A549 (cell line): ENCODE measurements at regions not wholly inside any gene's neighbourhood (a gene's known extent, or its start where the extent isn't known, plus 50 kb on each side); places are given as distances from the start of the nearest gene placed in this dataset.

Source experiments
- ATAC-seq, 2 experiments: fragments of 200-7000 bp in 1 of 2; fragments of >200 bp in 1 of 2; cut with Nextera tagmentation in 1 of 2; cut with Tn5 transposase in 1 of 2; 3 replicates each; pipeline versions ENCODE4 v1.8.0 to v1.9.1; 2018 to 2020; ENCODE audit warnings: mild to moderate bottlenecking in 1 of 2, moderate library complexity in 1 of 2
- CTCF ChIA-PET: fragments of 300-600 bp; sonication (Branson Sonifier 250); formaldehyde crosslinking; extraction: SDS; loops from one replicate; lab custom pipeline; 2021; ENCODE audit warnings: antibody characterized with exemption, inconsistent platforms; lab: Yijun Ruan, JAX
- POLR2A ChIA-PET: fragments of 350-600 bp; formaldehyde crosslinking; extraction: SDS; loops from one replicate; lab custom pipeline; 2021; ENCODE audit warnings: antibody characterized with exemption, inconsistent platforms; lab: Yijun Ruan, JAX
- DNase-seq, 2 experiments: peaks; one replicate each; pipeline versions ENCODE4 v3.0.0 to v3.0.0-alpha.2; 2011 to 2016; ENCODE audit warnings: low read depth in 1 of 2, low spot score in 1 of 2
- FAIRE-seq: peaks from 2 replicates; lab custom pipeline; 2011; peaks lifted over from hg19 to GRCh38; lab: Jason Lieb, UNC
- H3K27ac ChIP-seq, 2 experiments: fragments of >200 bp; sonication (Bioruptor Twin); formaldehyde crosslinking; 3 replicates each; pipeline ENCODE4 v1.5.1; 2016 to 2017
- H3K4me1 ChIP-seq: fragments of >200 bp; sonication (Bioruptor Twin); formaldehyde crosslinking; 3 replicates; pipeline ENCODE4 v1.6.1; 2016
- H3K4me2 ChIP-seq: fragments of >200 bp; sonication (Bioruptor Twin); formaldehyde crosslinking; 3 replicates; pipeline ENCODE4 v1.6.1; 2016
- H3K4me3 ChIP-seq: fragments of >200 bp; sonication (Bioruptor Twin); formaldehyde crosslinking; 3 replicates; pipeline ENCODE4 v1.5.1; 2016
- H3K9me3 ChIP-seq: fragments of >200 bp; sonication (Bioruptor Twin); formaldehyde crosslinking; 3 replicates; pipeline ENCODE4 v1.6.1; 2016
- ESRRA ChIP-seq: fragments of 150-350 bp; IDR thresholded peaks from 2 replicates; pipeline ENCODE4 v1.6.1; 2014; ENCODE audit warnings: mild to moderate bottlenecking, low read length, borderline replicate concordance
- FOSB ChIP-seq: fragments of 250-450 bp; sonication (Bioruptor Pico); IDR thresholded peaks from 2 replicates; pipeline ENCODE4 v1.5.0; 2020; ENCODE audit warnings: mild to moderate bottlenecking, moderate library complexity
- FOSL2 ChIP-seq, 2 experiments: fragments of 450-650 bp in 1 of 2; fragments of >200 bp in 1 of 2; sonication (Bioruptor Twin) in 1 of 2; formaldehyde crosslinking; IDR thresholded peaks; 2 replicates each; pipeline versions ENCODE4 v1.5.0 to v1.6.1; 2016 to 2020; ENCODE audit warnings: mild to moderate bottlenecking in 1 of 2, moderate library complexity in 1 of 2
- HEYL ChIP-seq: fragments of 250-450 bp; sonication (Bioruptor Pico); IDR thresholded peaks from 2 replicates; pipeline ENCODE4 v1.8.0; 2021; ENCODE audit warnings: mild to moderate bottlenecking, moderate library complexity
- HOXA7 ChIP-seq: fragments of 250-450 bp; sonication (Bioruptor Pico); IDR thresholded peaks from 2 replicates; pipeline ENCODE4 v1.5.0; 2020; ENCODE audit warnings: mild to moderate bottlenecking, moderate library complexity
- HOXB5 ChIP-seq: fragments of 250-450 bp; sonication (Bioruptor Pico); IDR thresholded peaks from 2 replicates; pipeline ENCODE4 v1.5.0; 2020; ENCODE audit warnings: mild to moderate bottlenecking, moderate library complexity
- JUNB ChIP-seq: fragments of >200 bp; sonication (Bioruptor Twin); formaldehyde crosslinking; IDR thresholded peaks from 2 replicates; pipeline ENCODE4 v1.6.1; 2016
- KDM1A ChIP-seq: fragments of 200-600 bp; sonication (generic); IDR thresholded peaks from 2 replicates; pipeline ENCODE4 v1.6.1; 2016; ENCODE audit warnings: low read depth, mild to moderate bottlenecking
- KDM5A ChIP-seq: fragments of 200-600 bp; sonication (generic); IDR thresholded peaks from 2 replicates; pipeline ENCODE4 v1.6.1; 2016; ENCODE audit warnings: antibody characterized with exemption, mild to moderate bottlenecking
- MAFK ChIP-seq: fragments of 450-650 bp; IDR thresholded peaks from 2 replicates; pipeline ENCODE4 v1.6.1; 2014; ENCODE audit not compliant: partially characterized antibody
- PHF8 ChIP-seq: fragments of 200-600 bp; sonication (generic); IDR thresholded peaks from 2 replicates; pipeline ENCODE4 v1.6.1; 2016; ENCODE audit warnings: low read depth, mild to moderate bottlenecking, antibody characterized with exemption, moderate library complexity, borderline replicate concordance
- POLR2A ChIP-seq: IDR thresholded peaks from 2 replicates; pipeline ENCODE4 v1.6.1; 2012; ENCODE audit warnings: mild to moderate bottlenecking, low read length
- POLR2AphosphoS2 ChIP-seq: conservative IDR thresholded peaks from 2 replicates; pipeline ENCODE4 v1.6.1; 2012; ENCODE audit warnings: low read length, improper control_type of control experiment, inconsistent platforms
- RFX5 ChIP-seq: fragments of 450-650 bp; IDR thresholded peaks from 2 replicates; pipeline ENCODE4 v1.7.1; 2014; ENCODE audit warnings: antibody characterized with exemption, mild to moderate bottlenecking, moderate library complexity
- TFCP2L1 ChIP-seq: fragments of 250-450 bp; sonication (Bioruptor Pico); IDR thresholded peaks from 2 replicates; pipeline ENCODE4 v1.5.0; 2021; ENCODE audit warnings: mild to moderate bottlenecking
- TP53 ChIP-seq: fragments of 250-450 bp; sonication (Bioruptor Pico); IDR thresholded peaks from 2 replicates; pipeline ENCODE4 v1.5.0; 2021; ENCODE audit warnings: mild to moderate bottlenecking, moderate library complexity
- ZNF302 ChIP-seq: fragments of 250-450 bp; sonication (Bioruptor Pico); IDR thresholded peaks from 2 replicates; pipeline ENCODE4 v1.9.0; 2021; ENCODE audit warnings: inconsistent platforms, mild to moderate bottlenecking, moderate library complexity
- ZSCAN20 ChIP-seq: fragments of 250-450 bp; sonication (Bioruptor Pico); IDR thresholded peaks from 2 replicates; pipeline ENCODE4 v1.8.0; 2022; ENCODE audit warnings: mild to moderate bottlenecking, moderate library complexity
- WGBS: methylation state at CpG from one replicate; pipeline ENCODE4 v1.1.6; 2017; ENCODE audit errors: missing lambda C conversion rate; 5-methylcytosine and 5-hydroxymethylcytosine counted together
- TF ChIP-seq, protein P1 (sequence below): fragments of >200 bp; sonication (Bioruptor Twin); formaldehyde crosslinking; IDR thresholded peaks from 3 replicates; pipeline ENCODE4 v1.6.1; 2016
- TF ChIP-seq, protein P2 (sequence below): fragments of 200-600 bp; sonication (generic); IDR thresholded peaks from 2 replicates; pipeline ENCODE4 v1.6.1; 2016; ENCODE audit warnings: antibody characterized with exemption, mild to moderate bottlenecking, moderate library complexity

DNA sequence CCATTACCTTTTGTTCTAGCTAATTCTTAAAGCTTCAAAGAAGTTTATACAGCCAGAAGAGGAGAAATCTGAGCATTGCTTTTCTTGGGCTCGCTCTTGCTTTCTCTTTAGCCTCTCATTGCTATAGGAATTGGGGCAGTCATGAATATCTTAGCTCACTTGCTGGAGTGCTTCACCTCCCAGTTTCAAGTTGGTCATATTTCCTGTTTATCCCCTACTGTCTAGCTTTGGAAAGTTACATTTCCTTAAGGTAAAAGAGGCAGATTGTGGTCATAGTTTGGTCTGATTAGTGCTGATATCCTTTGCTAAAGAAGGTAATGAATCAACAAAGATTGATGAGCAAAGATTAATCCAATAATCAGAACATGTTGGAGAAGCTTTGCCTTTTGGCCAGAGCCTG is 77.7 kb upstream of the GLI3 start (continued):
- TF ChIP-seq KDM5A (no peak), ZNF302 (CRISPR knock-in tag) (no peak), HEYL (CRISPR knock-in tag) (no peak), POLR2AphosphoS2 (no peak)

DNA sequence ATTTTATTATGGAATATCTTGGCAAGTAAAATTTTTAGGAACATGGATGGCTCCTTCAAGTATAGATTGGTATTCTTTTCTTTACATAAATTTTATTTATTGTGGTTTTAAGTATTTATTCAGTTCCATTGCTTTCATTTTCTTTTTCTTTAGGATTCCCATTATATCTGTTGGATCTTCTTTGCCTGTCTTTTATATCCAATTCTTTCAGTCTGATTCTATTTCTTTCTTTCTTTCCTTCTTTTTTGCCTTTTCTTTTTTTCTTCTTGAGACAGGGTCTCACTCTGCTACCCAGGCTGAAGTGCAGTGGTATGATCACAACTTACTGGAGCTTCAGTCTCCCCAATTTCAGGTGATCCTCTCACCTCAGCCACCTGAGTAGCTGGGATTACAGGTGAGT is 74.2 kb upstream of the GLI3 start:
- no peak for FAIRE-seq
- ATAC-seq = no peak
- TF ChIP-seq ZNF302 (CRISPR knock-in tag) (no peak), TP53 (CRISPR knock-in tag) (no peak), KDM1A (no peak), TFCP2L1 (no peak), PHF8 (no peak)
- ChIA-PET POLR2A (no interaction called here), CTCF (interaction anchor here (0.6 kb wide), 1 partner anchor 174 kb away, joined by 3 read pairs; no protein-coding TSS in a partner anchor)
- DNase-seq = no peak
- no peaks in the 10 kb centered on the region; the same call in 2 of the 3 replicates for H3K9me3 ChIP-seq
- H3K4me2 ChIP-seq = no peak overlapping the region
- H3K4me3 ChIP-seq = no peak overlapping the region
- H3K27ac ChIP-seq = no peak overlapping the region
- H3K4me1 ChIP-seq = no peaks in the 10 kb centered on the region

DNA sequence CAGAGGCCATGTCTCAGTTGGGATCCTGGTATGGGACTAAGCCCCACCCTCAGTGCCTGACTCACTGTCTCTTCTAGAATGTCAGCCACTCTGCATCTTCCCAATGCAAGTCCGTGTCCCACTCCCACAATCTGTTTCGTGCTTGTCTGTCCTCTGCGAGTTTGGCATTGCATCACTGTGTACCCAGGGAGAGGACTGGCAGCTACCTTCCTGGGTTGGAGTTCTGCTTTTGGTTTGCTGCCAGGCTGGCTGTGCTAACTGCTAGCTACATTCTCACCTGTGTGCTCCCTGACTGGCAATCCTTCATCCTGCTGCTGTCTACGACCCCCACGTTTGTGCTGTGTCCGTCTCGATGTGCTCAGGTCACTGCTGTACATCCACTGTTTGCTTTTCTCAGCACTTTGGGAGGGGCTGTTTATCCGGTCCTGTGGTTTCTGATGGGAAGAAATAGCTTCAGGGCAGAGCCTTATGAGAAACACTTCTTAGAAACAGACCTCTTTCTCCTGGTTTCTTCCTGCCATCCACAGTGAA is 56.0 kb upstream of the GLI3 start:
- no peak for DNase-seq
- WGBS = 4% methylated on average over 8 of the region's 8 CpGs
- FAIRE-seq = no peak
- Histone ChIP-seq H3K4me2 (no peak overlapping the region), H3K9me3 (no peaks in the 10 kb centered on the region), H3K27ac (no peak overlapping the region), H3K4me1 (no peaks in the 10 kb centered on the region), H3K4me3 (no peak overlapping the region)
- CTCF ChIA-PET = no interaction called here
- ATAC-seq = no peak
- POLR2A ChIA-PET = no interaction called here
- no peak for TF ChIP-seq TFCP2L1
- TF ChIP-seq MAFK = no peak
- no peak for TF ChIP-seq RFX5
- no peak for TF ChIP-seq HOXA7 (CRISPR knock-in tag)

DNA sequence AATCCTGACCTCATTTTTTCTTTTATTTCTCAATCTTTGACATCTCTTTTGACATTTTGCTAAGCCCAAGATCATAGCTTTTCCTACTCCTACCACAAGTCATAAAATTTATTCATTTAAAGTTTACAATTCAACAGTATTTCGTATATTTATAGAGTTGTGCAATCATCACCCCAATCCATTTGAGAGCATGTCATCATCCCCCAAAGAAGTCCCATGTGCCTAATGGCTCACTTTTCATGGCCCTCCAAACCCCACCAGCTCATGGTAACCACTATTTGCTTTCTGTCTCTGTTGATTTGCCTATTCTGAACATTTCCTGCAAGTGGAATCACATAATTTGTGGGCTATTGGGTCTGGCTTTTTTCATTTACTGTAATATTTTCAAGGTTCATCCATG is 52.5 kb upstream of the GLI3 start:
- FAIRE-seq (no peak), DNase-seq (no peak)
- Histone ChIP-seq H3K9me3 (no peaks in the 10 kb centered on the region), H3K27ac (no peak overlapping the region), H3K4me2 (no peak overlapping the region), H3K4me1 (no peaks in the 10 kb centered on the region)
- WGBS = 0% methylated on average over 1 of the region's 1 CpG
- TF ChIP-seq JUNB = no peak
- TF ChIP-seq, protein P1, sequence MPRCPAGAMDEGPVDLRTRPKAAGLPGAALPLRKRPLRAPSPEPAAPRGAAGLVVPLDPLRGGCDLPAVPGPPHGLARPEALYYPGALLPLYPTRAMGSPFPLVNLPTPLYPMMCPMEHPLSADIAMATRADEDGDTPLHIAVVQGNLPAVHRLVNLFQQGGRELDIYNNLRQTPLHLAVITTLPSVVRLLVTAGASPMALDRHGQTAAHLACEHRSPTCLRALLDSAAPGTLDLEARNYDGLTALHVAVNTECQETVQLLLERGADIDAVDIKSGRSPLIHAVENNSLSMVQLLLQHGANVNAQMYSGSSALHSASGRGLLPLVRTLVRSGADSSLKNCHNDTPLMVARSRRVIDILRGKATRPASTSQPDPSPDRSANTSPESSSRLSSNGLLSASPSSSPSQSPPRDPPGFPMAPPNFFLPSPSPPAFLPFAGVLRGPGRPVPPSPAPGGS = no peak
- no peak for TF ChIP-seq POLR2A
- TF ChIP-seq ZSCAN20 (CRISPR knock-in tag) = no peak
- TF ChIP-seq ESRRA = no peak
- TF ChIP-seq TFCP2L1 = no peak
- TF ChIP-seq RFX5 = no peak
- TF ChIP-seq HOXB5 (CRISPR knock-in tag) = no peak
- TF ChIP-seq FOSB (CRISPR knock-in tag) = no peak
- no peak for TF ChIP-seq FOSL2 (IDR thresholded peaks at IDR 0.05)
- TF ChIP-seq FOSL2 (CRISPR knock-in tag; IDR thresholded peaks at IDR 0.05) = no peak
- TF ChIP-seq, protein P2, sequence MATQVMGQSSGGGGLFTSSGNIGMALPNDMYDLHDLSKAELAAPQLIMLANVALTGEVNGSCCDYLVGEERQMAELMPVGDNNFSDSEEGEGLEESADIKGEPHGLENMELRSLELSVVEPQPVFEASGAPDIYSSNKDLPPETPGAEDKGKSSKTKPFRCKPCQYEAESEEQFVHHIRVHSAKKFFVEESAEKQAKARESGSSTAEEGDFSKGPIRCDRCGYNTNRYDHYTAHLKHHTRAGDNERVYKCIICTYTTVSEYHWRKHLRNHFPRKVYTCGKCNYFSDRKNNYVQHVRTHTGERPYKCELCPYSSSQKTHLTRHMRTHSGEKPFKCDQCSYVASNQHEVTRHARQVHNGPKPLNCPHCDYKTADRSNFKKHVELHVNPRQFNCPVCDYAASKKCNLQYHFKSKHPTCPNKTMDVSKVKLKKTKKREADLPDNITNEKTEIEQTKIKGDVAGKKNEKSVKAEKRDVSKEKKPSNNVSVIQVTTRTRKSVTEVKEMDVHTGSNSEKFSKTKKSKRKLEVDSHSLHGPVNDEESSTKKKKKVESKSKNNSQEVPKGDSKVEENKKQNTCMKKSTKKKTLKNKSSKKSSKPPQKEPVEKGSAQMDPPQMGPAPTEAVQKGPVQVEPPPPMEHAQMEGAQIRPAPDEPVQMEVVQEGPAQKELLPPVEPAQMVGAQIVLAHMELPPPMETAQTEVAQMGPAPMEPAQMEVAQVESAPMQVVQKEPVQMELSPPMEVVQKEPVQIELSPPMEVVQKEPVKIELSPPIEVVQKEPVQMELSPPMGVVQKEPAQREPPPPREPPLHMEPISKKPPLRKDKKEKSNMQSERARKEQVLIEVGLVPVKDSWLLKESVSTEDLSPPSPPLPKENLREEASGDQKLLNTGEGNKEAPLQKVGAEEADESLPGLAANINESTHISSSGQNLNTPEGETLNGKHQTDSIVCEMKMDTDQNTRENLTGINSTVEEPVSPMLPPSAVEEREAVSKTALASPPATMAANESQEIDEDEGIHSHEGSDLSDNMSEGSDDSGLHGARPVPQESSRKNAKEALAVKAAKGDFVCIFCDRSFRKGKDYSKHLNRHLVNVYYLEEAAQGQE = no peak
- no peak for TF ChIP-seq TP53 (CRISPR knock-in tag)
- TF ChIP-seq, all 56 proteins: peak for 0
- no peak overlapping the region for H3K4me3 ChIP-seq
- no peak for ATAC-seq
- POLR2A ChIA-PET = no interaction called here
- CTCF ChIA-PET = no interaction called here
